HG03432 (cell line): ENCODE measurements at regions not wholly inside any gene's neighbourhood (a gene's known extent, or its start where the extent isn't known, plus 50 kb on each side); places are given as distances from the start of the nearest gene placed in this dataset.

ENCODE experiments used
- ATAC-seq: cut with Tn5 transposase; IDR thresholded peaks from one replicate; pipeline ENCODE4 v1.9.1; 2021; ENCODE audit warnings: mild to moderate bottlenecking, moderate library complexity; ENCODE audit not compliant: unreplicated experiment

DNA sequence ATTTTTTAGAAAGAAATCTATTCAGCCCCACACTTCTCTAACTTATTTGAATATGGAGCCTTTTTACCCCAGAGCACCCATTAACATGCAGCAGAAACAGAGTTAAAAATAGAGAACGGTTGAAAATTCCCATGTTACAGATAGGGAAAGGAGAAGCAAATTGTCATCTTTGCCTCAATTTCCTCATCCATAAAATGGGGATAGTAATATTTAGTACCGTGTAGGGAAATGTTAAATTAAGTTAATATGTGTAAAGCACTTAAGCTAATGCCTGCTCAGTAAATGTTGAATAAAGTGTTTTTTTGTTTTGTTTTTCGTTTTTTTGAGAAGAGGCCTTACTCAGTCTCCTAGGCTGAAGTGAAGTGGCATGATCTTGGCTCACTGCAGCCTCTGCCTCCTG lies 50.3 kb downstream of the NAV1 start:
- ATAC-seq: no peak

DNA sequence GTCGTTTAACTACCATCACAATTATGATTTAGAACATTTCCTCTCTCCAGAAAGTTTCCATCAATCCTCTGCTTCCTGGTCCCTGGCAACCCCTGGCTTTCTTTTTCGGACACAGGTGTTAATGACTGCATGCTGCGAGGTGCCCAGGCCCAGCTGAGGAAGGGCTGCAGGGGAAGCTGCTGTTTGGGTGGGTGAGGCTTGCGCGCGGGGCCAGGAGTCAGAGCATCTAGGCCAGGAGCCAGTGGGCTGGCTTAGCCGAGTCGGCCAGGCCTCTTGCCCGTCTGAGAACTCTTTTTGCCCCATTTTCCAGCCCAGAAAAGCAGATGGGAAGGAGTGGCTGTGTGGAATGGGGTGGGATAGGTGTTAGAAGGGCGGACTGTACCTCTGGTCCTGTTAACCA lies 51.5 kb downstream of the NAV1 start:
- no peak for ATAC-seq

DNA sequence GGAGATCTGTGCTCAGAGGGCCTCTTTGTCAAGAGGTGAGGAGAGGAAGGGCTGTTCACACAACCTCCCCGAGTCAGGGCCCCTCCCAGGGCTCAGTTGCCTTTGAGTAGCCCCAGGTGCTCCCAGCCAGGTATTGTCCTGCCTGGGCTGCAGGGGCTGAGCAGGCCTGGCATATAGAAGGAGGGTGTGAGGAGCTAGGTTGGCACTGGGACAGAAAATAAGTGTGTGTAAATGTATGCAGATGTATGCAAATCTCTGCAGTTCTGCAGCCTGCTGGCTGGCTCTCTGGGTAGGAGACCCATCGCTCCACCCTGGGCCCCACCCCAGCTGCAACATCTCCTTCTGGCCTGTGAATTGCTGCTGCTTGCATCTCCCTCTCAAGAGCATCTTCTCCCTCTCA lies 52.4 kb downstream of the NAV1 start:
- no peak for ATAC-seq

DNA sequence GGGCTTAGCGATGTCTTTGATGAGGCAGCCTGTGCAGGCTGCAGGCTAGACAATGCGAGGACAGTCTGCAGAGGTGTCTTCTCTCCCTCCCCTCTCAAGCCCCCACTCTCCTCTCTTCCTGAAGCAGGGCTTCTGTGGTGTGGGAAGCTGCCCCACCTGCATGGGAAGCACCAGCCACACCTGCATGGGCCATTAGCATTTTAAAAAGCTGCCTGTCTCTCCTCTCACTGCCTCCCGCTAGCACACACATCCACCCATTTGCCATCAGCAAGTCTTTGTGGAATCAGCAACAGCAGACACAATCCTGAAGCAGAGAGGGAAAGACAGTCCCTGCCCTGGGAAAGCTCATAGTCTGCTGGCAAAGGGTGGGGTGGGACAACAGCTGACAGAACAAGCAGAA lies 53.1 kb downstream of the NAV1 start:
- ATAC-seq: no peak

GRCh38 chr1:201593200-201593921 lies 54.4 kb downstream of the NAV1 start:
- ATAC-seq: no peak

- ATAC-seq: no peak
These were observed 55.8 kb downstream of the NAV1 start for GRCh38 chr1:201594575-201595245.

GRCh38 chr1:201595381-201595780 lies 56.5 kb downstream of the NAV1 start:
- no peak for ATAC-seq

- ATAC-seq: no peak
These were observed 57.4 kb downstream of the NAV1 start for GRCh38 chr1:201596101-201596868.

DNA sequence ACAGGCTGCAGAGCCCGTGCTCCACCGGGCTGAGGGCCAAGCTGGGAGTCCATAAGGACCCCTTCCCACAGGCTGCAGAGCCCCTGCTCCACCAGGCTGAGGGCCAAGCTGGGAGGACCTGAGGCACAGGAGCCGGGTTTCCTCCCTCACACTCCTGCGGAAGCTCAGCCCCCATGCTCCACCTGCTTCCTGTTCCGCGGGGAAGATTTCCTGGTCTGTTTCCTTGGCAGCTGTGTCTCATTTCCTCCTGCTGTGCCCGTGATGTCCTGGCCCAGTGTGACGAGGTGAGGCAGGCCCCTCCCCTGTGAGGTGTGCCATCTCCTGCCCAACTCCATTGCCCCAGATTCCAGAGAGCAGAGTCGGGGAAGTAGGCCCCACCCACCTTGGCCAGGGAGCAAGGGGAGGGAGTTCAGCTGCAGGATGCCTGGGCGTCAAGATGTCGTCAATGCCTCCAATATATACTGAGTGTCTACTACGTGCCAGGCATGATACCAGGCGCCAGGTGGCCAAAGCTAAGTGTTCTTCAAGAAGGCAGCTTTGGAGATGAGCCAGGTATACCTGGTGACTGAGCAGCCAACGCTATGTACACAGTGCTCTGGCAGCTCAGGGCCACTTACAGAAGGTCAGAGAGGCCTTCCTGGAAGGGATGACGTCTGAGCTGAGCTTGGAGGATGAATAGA lies 58.8 kb downstream of the NAV1 start:
- no peak for ATAC-seq

- ATAC-seq: no peak
These were observed 59.5 kb downstream of the NAV1 start for GRCh38 chr1:201598396-201598795.

GRCh38 chr1:201598973-201599372 lies 60.0 kb downstream of the NAV1 start:
- no peak for ATAC-seq

DNA sequence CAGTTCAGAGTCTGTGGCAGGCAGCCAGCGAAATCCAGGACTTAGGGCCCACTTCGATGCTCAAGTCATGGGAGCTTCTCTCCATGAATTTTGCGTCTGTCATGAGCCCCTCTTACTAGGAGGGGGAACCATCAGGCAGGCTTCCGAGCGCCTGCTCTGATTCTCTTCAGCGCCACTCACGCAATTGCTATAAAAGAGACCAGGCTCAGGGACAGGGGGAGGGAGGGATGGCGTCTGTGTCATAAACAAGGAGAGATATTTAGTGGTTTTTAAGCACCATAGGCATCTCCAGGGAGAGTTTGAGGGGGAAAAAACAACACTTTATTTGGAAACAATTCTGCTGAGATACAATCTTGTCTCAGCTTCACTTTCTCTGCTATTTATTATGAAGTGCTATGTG lies 60.6 kb downstream of the NAV1 start:
- ATAC-seq: no peak

GRCh38 chr1:201602413-201603265 lies 63.7 kb downstream of the NAV1 start:
- no peak for ATAC-seq

- no peak for ATAC-seq
These were observed 64.8 kb downstream of the NAV1 start for GRCh38 chr1:201603613-201604232.

GRCh38 chr1:201605385-201606010 lies 66.6 kb downstream of the NAV1 start:
- no peak for ATAC-seq

GRCh38 chr1:201606096-201606495 lies 67.2 kb downstream of the NAV1 start:
- no peak for ATAC-seq

- no peak for ATAC-seq
These were observed 67.7 kb downstream of the NAV1 start for GRCh38 chr1:201606623-201607022.

- ATAC-seq: no peak
These were observed 69.9 kb downstream of the NAV1 start for GRCh38 chr1:201608635-201609395.
